Coronary artery (tissue), 2 donors: ENCODE measurements at regions not wholly inside any gene's neighbourhood (a gene's known extent, or its start where the extent isn't known, plus 50 kb on each side); places are given as distances from the start of the nearest gene placed in this dataset.

Experiments
- DNase-seq: peaks from one replicate; pipeline ENCODE4 v3.0.0-alpha.2; 2017; ENCODE audit warnings: low spot score
- H3K27ac ChIP-seq, 2 donors: fragments of 200-600 bp; sonication (generic); one replicate each; pipeline ENCODE4 v1.5.1; 2016 to 2019
- H3K4me3 ChIP-seq: fragments of 200-600 bp; sonication (generic); 2 replicates; pipeline ENCODE4 v1.5.1; 2016; ENCODE audit warnings: mild to moderate bottlenecking, moderate library complexity
- CTCF ChIP-seq: fragments of 200-600 bp; sonication (generic); IDR thresholded peaks from one replicate; pipeline ENCODE4 v1.5.1; 2019; ENCODE audit warnings: antibody characterized with exemption

GRCh38 chr1:29508458-29509107 lies 272.3 kb downstream of the PTPRU start:
- DNase-seq = peak; percentile 53
- H3K4me3 ChIP-seq = no peak overlapping the region
- no peak for TF ChIP-seq CTCF
- H3K27ac ChIP-seq = no peak overlapping the region

GRCh38 chr1:29506678-29507225 lies 270.4 kb downstream of the PTPRU start:
- Histone ChIP-seq H3K27ac (no peak overlapping the region), H3K4me3 (no peak overlapping the region)
- no peak for TF ChIP-seq CTCF
- DNase-seq = peak; percentile 36

GRCh38 chr1:29505532-29506220 lies 269.4 kb downstream of the PTPRU start:
- Histone ChIP-seq H3K4me3 (no peak overlapping the region), H3K27ac (no peak overlapping the region)
- peak; percentile 17 for DNase-seq
- no peak for TF ChIP-seq CTCF

GRCh38 chr1:29504709-29505410 lies 268.5 kb downstream of the PTPRU start:
- TF ChIP-seq CTCF = no peak
- peak; percentile 40 for DNase-seq
- H3K4me3 ChIP-seq = no peak overlapping the region
- no peak overlapping the region for H3K27ac ChIP-seq

- TF ChIP-seq CTCF = no peak
- Histone ChIP-seq H3K4me3 (no peak overlapping the region), H3K27ac (no peak overlapping the region)
- no peak for DNase-seq
These were observed 267.9 kb downstream of the PTPRU start for GRCh38 chr1:29504196-29504595.

GRCh38 chr1:29502911-29503840 lies 266.9 kb downstream of the PTPRU start:
- H3K27ac ChIP-seq = no peak overlapping the region
- DNase-seq = peak; percentile 14
- no peak for TF ChIP-seq CTCF
- H3K4me3 ChIP-seq = no peak overlapping the region
